Cerebellar nuclear complex (tissue), 1 donor: ENCODE measurements at regions not wholly inside any gene's neighbourhood (a gene's known extent, or its start where the extent isn't known, plus 50 kb on each side); places are given as distances from the start of the nearest gene placed in this dataset.
"Not testable (repeated sequence)": the region's sequence is repeated elsewhere in the genome, so short reads cannot be mapped to it uniquely, and the experiment has no call there.

Experiments
- DNase-seq, 2 experiments: peaks; one replicate each; lab custom pipeline; 2025; lab: John Stamatoyannopoulos, UW

DNA sequence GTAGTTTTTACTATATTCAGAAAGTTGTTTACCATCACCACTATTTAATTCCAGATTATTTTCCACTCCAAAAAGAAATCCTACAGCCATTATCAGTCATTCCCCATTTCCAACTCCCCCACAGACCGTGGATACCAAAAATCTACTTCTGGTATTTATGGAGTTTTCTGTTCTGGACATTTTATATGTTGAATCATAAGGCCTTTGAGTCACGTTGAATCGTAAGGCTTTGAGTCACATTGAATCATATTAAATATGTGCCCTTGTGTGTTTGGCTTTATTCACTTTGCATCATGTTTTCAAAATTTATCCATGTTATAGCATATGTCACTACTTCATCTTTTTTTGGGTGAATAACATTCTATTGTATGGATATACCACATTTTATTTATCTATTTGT lies 454.1 kb upstream of the NUDT12 start:
- no peak for DNase-seq

- DNase-seq = no peak
Measured at GRCh38 chr5:104015765-104016164, 453.2 kb upstream of the NUDT12 start.

- not testable (repeated sequence) for DNase-seq
Measured at GRCh38 chr5:104002783-104003182, 440.2 kb upstream of the NUDT12 start.

DNA sequence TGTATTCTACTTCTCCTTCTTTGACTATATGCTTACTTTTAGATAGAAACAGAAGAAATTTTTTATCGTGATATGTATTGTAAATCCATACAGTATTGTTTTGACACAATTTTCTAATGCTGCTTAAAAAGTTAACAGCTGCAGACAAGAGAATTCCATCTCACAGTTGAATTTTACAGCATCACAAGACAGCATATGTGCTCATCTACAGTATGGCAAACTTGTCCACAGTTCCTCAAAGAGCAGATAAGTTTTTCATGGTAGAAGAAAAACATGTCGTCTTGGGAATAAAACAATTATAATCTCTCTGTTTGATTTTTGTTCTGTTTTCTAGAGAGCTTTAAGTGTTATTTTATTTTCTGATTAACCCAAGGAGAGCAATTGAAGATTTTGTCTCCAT lies 438.5 kb upstream of the NUDT12 start:
- no peak for DNase-seq

GRCh38 chr5:103993031-103993430 lies 430.4 kb upstream of the NUDT12 start:
- DNase-seq = no peak

DNA sequence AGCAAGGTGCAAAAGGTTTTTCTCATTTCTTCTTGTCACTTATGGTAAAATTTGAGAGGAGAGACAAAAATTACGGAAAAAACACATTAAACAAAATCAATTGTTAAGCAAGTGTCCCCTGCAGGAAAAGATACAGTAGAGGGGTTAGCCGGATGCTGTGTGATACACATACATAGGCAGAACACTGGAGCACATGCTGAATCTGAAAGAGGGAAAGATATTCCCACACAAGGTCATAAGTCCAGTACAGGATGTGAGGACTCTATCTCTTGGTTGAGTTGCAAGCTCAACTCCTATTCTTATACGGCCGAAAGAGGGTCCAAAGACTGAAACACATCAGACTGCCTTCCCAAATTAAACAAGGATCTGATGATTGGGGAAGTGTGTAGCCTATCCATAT lies 427.5 kb upstream of the NUDT12 start:
- no peak for DNase-seq

- DNase-seq = no peak
Measured at GRCh38 chr5:103981592-103981991, 419.0 kb upstream of the NUDT12 start.

- no peak for DNase-seq
Measured at GRCh38 chr5:103973669-103974068, 411.1 kb upstream of the NUDT12 start.

DNA sequence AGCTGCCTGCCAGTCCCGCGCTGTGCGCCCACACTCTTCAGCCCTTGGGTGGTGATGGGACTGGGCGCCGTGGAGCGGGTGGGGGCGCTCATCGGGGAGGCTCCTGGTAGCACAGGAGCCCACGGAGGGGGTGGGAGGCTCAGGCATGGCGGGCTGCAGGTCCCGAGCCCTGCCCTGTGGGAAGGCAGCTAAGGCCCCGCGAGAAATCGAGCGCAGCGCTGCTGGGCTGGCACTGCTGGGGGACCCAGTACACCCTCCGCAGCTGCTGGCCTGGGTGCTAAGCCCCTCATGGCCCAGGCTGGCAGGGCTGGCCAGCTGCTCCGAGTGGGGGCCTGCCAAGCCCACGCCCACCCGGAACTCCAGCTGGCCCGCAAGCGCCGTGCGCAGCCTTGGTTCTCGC lies 403.7 kb upstream of the NUDT12 start:
- DNase-seq = not testable (repeated sequence)

DNA sequence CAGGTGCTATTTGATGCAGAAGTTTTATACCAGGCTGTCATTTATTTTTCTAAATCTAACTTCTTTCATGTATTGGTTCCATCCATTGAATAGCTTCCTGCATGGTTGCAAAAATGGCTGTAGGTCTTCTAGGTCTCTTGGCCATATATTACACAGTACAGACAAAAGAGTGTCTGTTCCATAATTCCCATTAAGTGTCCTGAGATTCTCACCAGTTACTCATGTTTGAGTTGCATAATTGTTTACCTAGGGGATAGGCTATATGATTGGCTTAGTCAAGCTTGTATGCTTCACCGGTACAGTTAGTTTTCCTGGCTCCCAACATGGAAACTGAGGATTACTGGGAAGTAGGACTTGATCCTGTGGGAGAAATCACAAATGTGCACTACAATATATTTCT lies 399.4 kb upstream of the NUDT12 start:
- no peak for DNase-seq

DNA sequence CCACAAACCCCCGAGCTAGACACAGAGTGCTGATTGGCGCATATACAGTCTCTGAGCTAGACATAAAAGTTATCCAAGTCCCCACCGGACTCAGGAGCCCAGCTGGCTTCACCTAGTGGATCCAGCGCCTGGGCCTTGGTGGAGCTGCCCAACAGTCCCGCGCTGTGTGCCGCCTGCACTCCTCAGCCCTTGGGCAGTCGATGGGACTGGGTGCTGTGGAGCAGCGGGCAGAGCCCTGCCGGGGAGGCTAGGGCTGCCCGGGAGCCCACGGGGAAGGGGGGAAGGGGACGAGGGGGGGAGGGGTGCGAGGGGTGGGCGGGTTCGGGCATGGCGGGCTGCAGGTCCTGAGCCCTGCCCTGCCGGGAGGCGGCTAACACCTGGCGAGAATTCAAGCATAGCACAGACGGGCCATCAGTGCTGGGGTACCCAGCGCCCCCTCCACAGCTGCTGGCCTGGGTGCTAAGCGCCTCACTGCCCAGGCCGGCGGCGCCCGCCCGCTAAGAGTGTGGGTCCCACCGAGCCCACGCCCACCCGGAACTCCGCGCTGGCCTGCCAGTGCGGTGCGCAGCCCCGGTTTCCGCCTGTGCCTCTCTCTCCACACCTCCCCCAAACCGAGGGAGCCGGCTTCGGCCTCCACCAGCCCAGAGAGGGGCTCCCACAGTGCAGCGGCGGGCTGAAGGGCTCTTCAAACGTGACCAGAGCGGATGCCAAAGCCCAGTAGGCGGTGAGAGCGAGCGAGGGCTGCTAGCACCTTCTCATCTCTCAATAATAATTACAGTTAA lies 391.2 kb upstream of the NUDT12 start:
- no peak for DNase-seq

DNA sequence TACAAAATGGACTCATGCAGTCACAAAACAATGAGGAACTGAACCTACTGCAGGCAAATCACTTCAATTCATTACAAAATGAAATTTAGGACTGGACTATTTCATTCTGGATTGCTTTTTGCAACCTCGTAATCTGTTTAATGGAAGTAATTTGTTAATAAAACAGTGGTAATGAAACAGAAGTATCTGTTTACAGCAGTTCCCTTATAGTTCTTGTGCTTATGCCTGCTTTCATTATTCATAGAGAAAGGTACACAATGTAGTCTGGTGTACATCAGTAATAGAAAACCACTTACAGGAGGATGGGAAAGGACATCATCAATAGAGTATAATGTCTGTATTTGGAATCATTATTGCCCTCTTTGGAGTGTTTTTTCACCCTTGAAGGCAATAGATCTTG lies 389.2 kb upstream of the NUDT12 start:
- no peak for DNase-seq

GRCh38 chr5:103943230-103943629 lies 380.6 kb upstream of the NUDT12 start:
- DNase-seq = no peak

GRCh38 chr5:103942587-103943186 lies 380.1 kb upstream of the NUDT12 start:
- DNase-seq = no peak

DNA sequence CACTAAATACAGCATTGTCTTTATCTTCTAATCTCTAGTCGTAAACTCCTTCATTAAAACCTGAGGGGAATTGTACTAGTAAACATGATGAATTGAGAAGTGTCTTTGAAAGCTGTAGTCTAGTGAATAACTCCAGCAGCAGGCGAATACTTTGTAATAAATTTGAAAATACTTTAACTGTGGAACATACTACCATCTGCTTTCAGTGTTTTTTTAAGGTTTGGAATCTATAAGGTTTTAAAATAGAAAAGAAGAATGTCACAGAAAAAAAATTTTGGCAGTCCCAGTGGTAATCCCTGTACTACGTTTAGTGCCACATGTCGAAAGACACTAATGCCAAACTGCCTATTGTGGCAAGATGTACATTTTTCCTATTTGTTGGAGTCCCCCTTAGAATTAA lies 379.0 kb upstream of the NUDT12 start:
- no peak for DNase-seq

DNA sequence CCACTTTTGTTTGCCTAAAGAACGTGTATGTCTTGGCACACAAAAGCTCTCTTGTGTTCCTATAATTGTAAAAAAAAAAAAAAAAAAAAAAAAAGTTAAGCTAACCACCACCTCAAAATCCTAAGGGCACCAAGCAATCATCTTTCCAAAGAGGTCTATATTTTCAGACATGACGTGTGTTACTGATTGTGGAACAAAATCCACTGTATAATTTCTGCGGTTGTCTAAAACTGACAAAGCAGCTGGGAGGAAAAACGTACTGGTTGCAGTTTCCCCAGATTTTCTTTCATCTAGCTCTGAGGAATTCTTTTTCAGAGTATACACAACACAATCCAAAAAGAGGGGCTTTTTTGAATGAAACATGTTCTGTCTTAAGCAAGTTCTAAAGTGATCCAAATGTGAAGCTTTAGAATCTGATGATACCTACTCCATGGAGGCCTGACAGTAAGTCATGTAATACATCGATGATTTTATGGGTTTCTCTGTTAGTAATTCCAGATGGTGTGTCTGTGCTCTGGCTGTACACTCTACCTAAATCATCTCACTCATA lies 375.6 kb upstream of the NUDT12 start:
- no peak for DNase-seq

- DNase-seq = no peak
Measured at GRCh38 chr5:103929338-103930013, 366.9 kb upstream of the NUDT12 start.

DNA sequence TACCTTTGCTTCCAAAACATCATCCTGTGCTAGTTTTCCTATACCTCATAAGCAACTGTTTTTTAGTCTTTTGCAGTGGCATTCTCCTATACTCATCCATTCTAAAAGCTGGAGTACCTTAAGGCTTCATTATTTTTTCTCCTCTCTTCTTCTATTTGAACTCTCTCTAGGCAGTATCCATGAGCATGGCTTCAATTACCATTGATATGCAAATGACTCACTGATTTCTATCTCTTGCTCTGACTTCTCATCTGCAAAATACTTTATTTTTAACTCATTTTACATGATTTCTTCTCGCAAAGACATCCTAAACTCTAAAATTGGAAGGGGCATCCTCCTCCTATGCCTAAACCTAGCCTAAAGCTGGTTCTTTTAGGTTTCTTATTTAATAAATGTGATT lies 365.1 kb upstream of the NUDT12 start:
- no peak for DNase-seq

GRCh38 chr5:103923616-103924168 lies 361.1 kb upstream of the NUDT12 start:
- no peak for DNase-seq

- no peak for DNase-seq
Measured at GRCh38 chr5:103919506-103919905, 356.9 kb upstream of the NUDT12 start.

- no peak for DNase-seq
Measured at GRCh38 chr5:103918668-103919367, 356.2 kb upstream of the NUDT12 start.

DNA sequence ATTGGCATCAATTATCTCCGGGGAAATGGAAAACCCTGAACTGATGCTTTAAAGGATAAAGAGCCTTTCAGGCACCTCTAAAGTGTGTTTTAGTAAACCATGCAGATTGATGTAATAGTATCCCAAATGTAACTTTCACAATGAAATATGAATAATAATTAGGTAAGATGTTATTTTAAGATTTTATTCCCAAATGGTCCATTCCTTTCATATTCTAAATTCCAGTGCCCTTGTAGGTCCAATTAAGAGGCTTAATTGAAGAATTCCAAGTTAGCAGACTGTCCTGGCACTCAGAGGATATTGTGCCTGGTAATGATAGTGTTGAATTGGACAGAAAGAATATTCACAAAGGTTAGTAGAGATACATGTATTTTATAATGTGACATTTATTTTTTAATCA lies 352.5 kb upstream of the NUDT12 start:
- no peak for DNase-seq
